Stimulated activated CD8-positive, alpha-beta memory T cell treated with anti-CD3 and anti-CD28 coated beads, Interleukin-12 subunit alpha, Interleukin-12 subunit beta, amount 100 ng/mL, for 1 hour (primary cell): ENCODE measurements at regions not wholly inside any gene's neighbourhood (a gene's known extent, or its start where the extent isn't known, plus 50 kb on each side); places are given as distances from the start of the nearest gene placed in this dataset.

Source experiments
- DNase-seq: peaks from one replicate; pipeline ENCODE4 v3.0.0-alpha.2; 2020; ENCODE audit warnings: low read depth

DNA sequence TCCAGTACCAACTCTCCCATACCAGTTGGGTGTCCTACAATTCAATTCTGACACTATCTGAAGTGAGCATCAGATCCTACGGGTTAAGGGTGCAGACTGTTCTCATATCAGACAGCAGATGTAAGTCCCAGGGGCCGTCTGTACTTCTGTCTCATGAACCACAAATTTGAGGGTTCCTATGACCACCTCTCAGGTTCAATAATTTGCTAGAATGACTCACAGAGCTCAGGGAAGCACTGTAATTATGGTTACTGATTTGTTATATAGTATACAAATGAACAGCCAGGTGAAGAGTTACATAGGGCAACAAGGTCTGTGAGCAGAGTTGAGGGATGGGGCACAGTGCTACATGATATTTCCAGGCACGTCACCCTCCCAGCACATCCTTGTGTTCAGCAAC, 499.1 kb downstream of the DMAC1 start:
- no peak for DNase-seq

DNA sequence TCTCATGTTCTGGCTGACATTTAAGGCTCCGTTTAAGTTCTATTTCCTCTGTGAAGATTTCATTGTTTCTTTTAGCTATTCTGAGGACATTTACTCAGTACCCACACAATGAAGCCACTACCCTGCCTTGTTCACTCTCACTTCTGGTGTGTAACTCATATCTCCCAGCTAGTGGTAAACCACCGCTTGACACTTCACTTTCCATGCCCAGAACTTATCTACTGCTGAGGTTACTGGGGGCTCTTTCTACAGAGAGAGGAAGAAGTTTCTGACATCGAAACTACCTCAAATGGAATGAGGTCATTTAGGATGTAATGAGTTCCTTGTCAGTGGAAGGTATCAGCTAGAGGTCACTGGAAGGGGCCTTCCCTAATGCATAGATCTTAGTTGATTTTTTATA, 501.5 kb downstream of the DMAC1 start:
- no peak for DNase-seq

DNA sequence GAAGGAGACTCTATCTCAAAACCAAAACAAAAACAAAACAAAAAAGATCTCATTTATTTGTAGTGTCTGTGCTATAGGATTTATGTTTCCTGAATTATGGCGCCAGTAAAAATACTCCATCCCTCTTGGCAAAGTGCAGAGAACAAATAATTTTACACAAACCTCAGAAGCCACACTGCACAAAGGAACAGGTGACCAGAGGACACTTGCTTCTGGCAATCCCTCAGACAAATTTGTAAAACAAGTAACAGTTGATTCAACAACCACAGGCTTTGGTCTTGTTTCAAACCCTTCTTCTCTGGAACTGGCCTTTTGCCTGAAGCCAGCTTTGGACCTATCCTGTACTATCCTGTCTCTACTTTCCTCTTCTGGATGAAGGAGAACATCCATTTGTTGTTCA, 502.1 kb downstream of the DMAC1 start:
- no peak for DNase-seq

DNA sequence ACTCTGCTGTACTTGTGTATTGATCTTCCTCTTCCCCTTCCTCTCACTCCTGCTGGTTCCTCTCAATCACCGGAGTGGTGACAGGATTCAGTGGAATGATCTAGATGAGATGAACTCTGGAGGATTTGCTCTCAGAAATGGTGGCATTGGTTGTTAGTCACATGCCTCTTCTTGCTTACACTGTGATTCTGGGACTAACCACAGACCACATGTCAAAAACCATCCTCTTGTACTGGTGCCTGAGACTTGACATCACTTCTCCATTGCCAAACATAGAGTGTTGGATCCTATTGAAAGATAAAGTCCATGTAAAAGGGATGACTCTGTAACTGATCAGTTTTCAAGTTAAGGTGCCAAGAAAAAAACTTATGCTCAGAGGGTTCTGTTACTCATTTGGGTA, 506.5 kb downstream of the DMAC1 start:
- DNase-seq = no peak

DNA sequence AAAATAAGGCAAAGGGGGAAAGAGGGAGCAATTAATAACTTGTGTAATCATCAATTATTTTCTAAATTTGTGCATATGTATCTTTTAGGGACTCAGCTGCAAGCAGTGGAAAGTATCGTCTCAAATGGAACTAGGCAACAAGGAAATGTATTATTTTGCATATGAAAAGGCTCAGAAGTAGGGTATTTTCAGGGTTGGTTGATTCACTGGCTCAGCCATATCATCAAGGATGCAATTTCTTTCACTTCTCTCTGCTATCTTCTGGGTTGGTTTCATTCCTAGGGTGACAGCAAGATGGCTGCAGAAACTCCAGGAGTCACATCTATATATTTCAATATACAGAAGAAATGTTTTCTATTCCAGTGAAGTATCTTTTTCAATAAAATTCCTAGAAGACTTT, 509.8 kb downstream of the DMAC1 start:
- no peak for DNase-seq

DNA sequence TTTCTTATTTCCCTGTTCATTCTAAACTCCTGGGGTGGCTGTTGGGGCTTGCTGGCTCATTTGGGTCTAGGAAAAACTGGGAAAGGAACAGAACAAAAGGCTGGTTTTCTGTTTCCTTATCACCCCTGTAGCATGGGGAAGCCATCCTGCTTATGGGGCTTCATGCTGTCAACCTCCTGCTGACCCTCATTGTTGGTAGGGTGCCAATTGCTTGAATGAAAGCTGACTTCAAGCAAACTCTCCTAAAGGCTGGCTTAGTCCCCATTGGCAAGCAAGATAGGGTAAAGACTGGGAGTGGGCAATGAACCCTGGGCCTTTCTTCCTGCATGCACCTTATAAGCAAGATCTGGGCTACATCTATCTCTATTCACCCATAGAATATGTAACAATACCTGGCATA, 511.6 kb downstream of the DMAC1 start:
- DNase-seq = no peak

DNA sequence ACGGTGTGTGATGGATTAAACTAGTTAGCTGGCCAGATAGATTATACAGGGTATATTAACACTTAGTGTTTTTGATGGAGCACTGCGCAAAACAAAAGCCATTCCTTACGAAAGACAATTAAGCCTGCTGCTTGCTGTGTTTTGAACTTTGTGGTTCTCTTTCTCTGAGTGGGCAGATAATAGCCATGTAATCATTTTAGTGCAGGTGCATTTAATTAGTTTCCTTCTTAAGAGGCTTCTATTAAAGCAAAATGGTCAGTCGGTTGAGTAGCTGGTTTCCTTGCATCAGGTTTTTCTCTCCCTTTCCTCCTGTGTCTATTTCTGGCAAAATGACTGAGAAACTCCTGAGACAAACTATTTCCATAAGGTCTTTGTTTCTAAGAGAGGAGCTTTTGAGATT, 512.5 kb downstream of the DMAC1 start:
- no peak for DNase-seq

DNA sequence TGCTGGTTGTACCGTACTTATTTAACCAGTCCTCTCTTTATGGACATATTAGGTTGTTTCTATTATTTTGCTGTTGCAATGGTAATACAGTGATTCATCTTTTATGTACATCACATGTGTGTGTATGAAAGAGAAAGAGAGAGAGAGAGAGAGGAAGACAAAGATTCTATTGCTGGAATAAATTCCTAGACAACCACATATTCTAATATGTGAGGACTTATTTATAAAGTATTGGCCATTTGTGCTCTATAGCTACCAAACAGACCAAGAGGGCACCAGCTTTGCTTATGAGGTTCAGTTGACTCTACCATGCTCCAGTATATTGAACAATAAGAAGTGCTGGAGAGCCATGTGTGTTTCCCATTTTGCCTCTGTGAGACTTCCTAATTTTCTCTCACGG, 513.5 kb downstream of the DMAC1 start:
- no peak for DNase-seq

DNA sequence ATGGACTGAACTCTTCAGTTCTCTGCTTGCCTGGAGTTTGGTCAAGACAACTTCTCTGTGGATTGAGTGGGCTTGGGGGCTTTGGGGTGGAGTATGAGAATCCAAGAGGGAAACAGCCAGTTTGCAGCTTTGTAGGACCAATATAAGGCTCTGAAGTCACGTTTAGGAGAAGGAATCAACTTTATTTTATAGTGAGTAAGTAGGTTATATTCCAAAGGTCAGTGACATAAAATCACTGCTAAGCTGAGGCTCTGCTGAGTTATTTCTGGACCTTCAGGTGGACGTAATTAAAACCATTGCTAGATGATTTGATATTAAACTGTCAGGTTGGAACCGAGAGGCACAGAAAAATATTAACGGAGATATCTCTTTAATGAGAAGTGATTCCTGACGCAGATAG, 514.4 kb downstream of the DMAC1 start:
- no peak for DNase-seq

DNA sequence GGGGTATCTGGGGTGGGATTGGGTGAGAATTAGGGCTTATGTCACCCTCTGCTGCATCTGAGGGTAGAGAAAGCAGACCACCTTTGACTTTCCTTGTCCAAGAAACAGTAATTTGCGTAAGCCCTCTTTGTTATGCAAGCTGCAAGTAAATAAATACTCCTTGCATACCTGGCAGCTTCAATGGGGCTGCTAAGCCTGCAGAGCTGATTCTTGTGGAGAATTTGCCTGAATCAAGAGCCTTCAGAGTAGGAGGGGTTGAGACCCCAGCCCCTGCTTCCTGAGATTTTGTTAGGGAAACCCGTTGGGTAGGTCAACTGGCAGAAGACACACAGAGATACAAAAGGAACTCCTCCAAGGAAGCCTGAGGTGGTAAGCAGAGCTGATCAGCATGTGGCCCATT, 515.1 kb downstream of the DMAC1 start:
- no peak for DNase-seq

DNA sequence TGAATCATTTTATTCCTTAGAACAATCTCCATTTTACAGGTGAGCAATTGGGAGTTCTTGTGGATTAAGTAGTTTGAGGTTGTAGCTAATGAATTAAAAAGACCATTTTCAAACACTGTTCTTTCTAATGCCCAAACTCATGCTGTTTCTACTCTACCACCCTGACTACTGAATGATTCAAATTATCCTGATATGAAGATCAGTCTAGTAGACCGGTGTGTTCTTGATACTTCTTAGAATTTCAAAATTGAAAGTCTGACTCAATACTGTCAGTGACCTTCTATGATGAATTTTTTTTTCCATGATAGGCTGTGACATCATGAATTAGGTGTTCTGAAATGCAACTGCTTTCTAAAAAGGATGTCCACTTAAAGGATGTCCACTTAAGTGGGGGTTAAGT, 515.5 kb downstream of the DMAC1 start:
- no peak for DNase-seq

DNA sequence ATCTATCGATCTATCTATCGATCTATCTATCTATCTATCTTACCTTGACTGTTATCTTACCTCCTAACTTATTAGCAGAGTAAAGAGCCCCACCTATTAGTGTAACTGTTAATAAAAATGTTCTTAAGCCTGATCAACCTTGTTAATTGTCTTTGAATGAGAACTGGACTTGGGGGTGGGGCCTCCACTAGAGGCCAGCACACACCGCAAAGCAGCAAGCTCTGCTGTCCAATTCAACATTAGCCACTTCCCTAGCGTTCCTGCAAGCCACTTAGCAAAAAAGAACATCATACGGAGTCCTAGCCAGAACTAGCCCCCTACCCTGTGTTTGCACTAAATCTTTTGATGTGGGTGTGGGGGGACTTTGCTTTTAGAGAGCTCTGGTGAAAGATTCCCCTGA, 515.8 kb downstream of the KDM4C start:
- no peak for DNase-seq

DNA sequence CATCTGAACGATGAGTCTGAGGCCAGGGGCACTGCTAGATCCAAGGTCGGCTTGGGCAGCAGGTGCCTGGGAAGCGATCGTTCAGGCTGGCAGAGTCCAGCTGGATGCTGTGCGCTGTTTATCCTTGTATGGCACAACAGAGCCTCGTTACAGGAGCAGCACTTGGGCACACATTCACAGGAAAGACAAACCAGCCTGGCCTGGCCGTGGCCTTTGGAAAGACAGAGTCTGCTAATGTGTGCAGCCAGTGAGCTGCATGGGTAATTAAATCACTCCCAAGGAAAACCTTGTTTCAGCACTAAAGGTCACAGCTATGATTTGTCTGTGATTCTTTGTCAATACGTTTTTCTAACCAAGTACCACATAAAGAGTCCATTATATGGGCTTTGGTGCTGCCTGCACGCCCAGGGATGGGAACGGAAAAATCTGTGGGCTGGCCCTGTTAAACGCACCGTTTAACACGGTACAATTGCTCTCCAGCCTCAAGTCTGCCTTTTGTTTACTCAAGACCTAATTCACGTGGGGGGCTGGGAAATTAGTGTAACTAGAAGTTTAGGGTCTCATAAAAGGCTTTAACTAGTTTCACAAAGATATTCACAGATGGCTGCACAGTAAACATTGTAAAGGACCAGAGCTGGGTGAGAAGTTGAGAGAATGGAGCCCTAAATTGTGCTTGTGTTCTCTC, 509.3 kb downstream of the KDM4C start:
- DNase-seq = no peak

DNA sequence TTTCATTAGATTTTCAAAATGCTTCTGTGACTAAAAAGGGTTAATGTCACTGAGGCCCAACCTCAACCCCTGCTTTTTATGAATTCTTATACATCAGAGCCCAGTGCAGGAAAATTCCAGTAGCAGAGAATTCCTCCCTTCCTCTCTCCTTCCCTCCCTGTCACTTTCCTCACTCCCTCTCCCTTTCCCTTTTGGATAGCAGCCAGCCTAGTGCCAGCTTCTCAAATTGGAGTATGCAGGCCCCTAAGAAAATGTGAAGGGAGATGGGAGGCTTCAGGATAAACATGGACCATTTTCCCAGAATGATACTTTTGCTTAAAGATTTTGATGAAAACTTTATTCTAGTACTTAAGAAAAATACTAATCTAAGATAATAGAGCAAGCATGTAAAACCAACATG, 507.4 kb downstream of the KDM4C start:
- DNase-seq = no peak

DNA sequence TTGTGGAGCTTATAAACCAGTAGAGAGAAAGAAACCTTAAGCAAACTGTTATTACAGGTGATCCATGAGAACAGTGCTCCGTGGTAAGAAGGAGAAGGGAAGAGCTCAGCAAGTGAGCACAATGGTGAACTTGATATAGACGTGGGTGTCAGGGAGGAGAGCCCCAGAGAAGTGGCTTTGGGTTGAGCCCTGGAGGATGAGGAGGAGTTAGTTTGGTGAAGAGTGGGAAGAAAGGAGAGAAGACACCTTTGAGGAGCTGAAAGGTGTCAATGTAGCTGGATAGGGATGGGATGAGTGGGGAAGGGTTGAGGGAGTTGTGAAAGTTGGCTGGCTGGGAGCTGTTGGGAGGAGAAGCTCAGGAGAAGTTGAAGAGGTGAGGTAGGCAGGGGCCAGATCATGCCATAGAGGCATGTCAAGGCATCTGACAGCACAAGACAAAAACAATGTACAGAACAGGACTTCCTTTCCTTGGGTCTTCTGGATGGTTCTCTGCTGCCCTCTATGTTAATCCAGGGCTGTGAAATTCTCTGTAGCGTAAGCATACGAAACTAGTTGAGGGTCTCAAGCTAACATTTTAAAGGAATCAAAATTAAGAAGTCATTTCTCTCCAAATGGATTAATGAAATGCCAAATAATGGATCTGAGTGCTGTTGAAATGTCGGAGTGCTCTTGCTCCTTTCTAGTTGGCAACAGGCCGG, 501.9 kb downstream of the KDM4C start:
- no peak for DNase-seq

DNA sequence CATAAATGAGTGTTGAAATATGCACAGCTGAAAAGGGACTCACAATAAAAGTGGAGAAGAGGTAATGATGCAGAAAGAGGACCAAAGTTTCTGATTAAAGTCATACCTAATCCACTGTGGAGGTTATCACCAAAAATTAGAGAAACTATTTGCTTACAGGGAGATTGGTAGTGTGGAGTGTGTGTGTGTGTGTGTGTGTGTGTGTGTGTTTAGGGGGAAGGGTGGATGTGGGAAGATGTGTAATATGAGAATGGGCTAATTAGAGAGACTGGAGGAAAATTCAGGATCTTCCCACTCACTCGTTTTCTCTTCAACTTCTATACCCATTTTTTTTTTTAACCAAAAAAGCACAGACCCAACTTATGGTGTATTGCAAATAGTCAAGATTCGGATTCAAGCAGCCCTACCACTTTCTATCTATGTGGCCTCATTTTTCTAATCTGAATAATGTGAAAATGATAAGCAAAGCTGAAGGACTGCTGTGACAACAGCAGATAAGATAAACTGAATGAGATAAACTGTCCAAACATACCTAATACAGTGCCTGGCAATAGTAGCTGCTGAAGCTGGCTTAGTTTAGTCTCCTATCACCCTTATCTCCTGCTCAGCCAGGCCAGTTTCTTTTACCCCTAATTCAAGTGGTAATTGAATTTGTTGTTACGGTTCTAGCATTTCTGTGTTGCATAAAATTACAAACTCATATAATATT, 501.1 kb downstream of the KDM4C start:
- no peak for DNase-seq

DNA sequence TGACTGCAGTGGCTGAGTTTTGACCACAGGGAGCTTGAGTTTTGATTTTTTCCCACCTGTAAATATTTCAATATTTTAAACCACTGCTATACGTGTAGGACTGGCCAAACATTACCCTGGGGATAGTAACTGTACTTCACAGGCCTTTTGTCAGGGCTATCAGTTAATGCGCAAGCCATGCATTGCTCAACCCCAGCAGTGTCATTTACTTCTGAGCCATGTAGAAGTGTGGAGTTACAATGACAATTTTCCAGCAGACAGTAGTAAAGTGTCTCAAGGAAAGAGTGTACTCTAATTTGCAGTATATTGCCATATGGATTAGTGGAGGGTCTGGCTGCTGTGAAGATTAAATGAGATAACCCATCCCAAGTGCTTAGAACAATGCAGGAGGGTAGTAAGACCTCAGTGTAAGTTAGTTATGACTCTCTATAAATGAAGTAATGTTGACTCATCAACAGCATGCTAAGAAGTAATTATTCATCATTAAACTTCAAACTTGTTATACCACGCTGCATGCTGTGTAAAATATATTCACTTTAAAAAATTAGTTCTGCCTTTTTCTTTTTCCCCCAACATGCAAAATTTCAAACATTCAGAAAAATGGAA, 489.2 kb downstream of the KDM4C start:
- no peak for DNase-seq

DNA sequence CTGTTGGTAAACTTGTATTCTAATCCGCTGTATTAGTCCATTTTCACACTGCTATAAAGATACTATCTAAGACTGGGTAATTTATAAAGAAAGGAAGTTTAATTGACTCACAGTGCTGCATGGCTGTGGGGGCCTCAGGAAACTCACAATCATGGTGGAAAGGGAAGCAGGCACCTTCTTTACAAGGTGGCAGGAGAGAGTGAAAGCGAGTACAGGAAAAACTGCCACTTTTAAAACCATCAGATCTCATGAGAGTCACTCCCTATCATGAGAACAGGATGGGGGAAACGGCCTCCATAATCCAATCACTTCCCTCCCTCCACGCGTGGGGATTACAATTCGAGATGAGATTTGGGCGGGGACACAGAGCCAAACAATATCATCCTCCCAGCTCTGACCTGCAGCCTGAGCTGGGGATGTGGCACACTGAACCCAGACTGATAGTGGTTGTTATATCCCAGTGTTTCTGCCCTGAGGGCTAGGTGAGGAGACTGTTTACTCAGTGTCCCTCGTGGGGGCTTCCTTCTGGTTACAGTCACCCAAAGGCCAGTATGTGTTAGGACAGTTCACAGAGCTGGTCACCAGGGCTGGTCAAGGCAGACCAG, 488.3 kb downstream of the KDM4C start:
- DNase-seq = no peak

DNA sequence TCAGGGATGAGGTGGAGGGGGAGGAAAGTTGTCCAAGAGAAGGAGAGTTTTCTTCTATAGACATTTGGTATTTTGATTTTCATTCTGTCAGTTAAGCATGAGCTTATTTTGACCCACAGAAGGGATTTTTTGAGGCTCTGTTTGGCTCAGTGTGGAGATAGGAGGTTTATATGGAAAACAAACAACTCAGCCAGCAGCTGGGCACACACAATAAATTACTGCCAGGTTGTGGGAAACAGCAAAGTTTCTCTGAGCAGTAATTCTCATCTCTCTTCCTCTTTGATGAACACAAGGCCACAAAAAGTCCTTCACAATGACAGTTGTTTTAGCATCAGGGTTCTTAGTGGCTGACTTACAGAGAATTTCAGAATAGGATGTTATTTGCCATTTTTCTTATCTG, 486.1 kb downstream of the KDM4C start:
- DNase-seq = no peak

DNA sequence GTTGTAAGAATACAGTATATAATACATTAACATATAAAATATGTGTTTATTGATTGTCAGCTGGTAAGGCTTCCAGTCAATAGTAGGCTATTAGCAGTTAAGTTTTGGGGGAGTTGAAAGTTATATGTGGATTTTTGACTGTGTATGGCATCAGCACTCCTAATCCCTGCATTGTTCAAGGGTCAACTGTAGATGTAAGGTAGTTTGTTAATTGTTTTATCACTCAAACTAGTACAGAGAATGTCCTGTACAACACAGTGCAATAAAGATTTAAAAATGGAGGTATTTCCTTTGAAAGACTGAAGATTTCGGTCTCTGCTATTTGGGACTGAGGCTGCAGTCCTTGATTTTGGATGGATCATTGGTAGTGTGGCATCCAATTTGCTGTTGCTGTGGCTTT, 484.4 kb downstream of the KDM4C start:
- DNase-seq = no peak

DNA sequence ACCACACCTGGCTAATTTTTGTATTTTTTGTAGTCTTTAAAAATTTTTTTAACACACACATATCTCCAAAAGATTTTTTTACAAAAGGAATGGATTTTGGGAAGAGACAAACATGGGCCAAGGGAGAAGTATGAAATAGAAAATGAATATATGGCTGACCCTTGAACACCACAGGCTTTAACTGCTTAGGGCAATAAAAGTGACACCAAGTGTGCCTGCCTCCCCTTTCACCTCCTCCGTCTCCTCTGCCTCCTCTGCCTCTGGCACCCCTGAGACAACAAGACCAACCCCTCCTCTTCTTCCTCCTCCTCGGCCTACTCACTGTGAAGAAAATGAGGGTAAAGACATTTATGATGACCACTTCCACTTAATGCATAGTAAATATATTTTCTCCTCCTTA, 483.9 kb downstream of the KDM4C start:
- DNase-seq = no peak

DNA sequence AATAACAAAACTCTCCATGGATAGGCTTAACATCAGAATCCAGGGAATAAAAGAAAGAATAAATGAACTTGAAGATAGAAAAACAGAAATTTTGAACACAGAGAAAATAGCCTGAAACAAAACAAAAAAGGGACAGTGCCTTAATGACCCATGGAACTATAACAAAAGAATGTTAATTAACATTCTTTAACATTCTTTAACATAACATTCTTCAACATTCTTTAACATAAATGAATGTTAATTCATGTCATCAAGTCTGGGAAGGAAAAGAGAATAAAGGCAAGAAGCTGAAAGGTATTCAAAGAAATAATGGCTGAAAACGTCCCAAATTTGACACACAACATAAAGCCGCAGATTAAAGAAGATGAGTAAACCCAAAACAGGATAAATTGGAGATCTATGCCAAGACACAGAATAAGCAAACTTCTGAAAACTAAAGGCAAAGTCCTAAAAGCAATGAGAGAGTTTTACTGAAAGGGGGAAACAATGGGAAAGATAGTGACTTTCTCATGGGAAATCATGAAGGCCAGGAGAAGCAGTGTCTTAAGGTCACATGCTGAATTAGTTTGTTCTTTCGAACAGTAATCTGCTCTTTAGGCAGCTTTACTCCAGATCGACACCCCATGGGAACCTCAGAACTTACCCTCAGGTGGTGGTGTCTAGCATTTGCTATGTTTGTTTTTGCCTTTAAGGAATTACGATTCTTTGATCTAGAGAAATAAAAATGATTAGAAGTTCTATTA, 483.0 kb downstream of the KDM4C start:
- no peak for DNase-seq
